NCI-H2081 treated with DMSO at 0.1 percent for 48 hours (cell line): ENCODE measurements at regions not wholly inside any gene's neighbourhood (a gene's known extent, or its start where the extent isn't known, plus 50 kb on each side); places are given as distances from the start of the nearest gene placed in this dataset.

ENCODE experiments used
- DNase-seq: peaks from one replicate; lab custom pipeline; 2025; lab: John Stamatoyannopoulos, UW

DNA sequence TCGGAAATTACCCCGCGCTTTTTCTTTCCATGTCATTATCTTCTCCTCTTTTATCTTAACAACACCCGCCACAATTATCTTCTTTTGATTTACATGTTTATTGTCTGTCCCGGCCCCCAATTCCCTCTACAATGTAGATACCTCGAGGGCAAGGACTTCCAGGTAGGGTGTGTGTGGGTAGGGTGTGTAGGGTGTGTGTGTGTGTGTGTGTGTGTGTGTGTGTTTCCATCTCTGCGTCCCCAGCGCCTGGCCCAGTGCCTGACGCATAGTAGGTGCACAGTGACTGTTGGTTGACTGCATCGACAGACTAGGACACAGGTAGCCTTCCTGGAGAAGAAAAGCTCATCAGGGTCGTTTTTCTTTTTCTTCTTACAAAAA is 103.1 kb downstream of the UCHL1 start:
- no peak for DNase-seq

DNA sequence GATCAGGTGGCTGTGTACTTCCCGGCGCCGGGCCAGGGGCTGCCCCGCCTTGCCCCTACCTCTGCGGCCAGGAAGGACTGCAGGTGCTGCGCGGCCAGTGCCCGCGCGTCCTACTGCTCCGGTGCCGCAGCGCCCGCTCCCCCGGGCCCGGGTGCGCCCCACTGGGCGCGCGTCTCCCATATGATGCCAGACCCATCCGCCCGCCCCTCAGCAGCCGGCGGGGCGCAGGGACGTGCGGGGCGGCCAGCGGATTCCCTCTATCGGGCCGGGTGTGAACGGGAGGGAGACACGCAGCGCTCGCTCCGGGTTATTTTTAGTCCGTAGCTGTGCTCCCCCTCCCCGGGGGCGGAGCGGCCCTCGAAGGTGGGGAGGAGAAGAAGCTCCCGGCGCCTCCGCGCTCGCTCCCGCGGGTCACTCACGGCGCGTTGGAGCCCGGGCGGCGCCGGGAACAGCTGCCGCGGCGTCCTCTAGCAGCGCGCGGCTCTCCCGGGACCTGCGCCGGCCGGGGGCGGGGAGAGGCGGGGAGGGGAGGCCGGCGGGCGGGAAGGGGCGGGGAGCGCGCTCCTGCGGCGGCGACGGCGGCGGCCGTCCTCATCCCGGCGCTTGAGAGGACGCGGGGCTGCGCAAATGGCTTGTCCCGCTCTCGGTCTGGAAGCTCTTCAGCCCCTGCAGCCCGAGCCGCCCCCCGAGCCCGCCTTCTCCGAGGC is 103.6 kb downstream of the UCHL1 start:
- no peak for DNase-seq

DNA sequence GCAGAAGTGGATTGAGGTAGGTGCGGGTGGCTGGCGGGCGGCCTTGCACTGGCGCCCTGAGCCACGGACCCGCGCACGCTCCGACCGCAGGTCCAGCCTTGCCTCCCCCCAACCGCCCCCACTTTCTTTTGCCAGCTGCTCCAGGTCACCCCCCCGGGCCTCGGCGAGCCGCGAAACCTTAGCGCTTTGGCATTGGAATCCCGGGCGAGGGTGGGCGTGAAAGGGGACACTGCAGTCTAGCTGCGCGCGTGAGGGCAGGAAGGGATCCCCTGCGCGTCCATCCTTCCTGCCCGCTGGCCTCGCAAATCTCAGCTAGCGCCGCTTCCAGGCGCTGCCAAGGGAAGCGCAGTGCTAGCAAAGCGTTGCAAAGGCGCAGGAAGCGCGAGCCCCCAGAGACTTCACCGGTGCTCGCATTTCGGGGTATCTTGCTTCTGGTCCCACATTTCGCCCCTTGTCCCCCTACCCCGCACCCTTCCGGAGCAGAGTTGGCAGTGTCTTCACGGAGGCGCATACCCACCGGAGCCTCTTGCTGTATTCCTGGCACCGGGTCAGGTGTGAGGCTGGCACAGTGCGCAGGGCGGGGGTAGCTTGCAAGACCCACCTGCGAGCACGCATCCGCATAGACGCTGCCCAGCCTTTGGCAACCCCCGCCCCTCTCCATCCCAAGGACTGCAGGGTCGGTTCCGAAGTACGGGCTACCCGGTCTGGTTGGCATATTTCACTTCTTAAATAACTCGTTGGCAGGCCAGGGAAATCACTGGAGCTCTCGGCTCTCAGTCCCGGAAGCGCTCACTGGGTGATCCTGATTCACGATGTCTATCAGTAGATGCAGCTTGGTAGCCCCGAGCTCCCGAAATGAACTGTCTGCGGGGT is 104.4 kb downstream of the UCHL1 start:
- DNase-seq, result peak; percentile 13

DNA sequence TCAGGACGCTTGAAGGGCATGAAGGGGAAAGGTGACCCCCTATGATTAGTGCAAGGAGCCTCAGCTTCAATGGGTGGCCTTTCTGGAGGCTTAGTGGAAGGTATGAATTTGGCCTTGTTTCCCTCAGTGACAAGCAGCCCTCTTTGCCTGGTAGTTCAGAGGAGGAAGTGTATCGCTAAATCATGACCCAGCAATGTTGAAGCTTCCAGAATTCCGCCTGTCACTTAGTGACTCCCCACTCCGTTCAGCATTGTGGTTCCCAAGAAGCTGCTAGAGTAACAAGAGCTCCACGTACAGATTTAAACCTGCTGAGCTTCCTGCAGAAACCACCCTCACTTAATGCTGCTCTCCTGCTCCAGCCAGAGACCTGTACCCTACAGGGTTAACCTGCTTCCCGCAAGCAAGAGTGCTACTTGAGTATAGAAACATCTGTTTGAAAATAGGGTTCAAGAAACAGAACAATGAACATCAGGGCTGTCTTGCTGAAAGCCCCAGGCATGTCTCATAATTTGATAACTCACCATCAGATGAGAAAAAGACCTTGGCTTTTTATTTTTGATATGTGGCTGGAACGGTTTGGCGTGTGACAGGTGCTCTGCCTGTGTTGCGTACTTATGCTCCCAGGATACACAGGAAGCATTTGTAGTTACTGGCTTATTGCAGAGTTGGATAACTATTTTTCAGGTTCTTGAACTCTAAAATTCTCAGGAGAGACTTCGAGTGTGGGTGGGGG is 105.2 kb downstream of the UCHL1 start:
- DNase-seq, result no peak

DNA sequence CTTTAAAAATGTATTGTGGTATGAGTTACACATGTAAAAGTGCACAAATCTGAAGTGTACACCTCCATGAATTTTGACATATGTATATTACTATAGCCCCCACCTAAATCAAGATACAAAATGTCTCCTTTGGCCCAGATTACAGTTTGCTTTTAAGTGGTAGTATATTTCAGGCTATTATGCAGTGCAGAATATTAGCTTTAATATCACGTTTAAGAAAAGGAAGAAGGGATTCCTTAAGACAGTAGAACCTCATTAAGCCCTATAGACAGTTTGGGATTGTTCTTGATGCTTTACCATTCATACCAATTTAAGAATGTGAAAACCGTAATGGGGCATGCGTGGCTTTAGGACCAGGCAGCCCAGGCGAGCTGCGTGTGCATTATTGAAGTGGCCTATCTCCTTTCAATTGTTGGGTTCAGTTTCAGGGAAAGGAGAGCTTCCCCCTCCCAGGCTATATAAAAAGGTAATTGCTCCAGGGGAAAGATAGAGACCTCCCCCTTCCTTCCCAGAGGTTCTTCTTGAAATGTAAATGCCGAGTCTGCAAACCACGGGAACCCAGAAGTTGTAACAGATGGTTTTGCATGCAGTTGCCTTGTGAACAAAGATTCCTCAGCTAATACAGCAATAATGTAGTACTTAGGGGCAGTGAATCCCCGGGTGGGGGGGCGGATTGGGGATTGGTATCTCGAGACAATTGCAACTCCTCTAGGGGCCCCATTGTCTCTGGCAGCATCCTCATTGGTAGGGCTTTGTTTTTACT is 106.1 kb downstream of the UCHL1 start:
- no peak for DNase-seq

DNA sequence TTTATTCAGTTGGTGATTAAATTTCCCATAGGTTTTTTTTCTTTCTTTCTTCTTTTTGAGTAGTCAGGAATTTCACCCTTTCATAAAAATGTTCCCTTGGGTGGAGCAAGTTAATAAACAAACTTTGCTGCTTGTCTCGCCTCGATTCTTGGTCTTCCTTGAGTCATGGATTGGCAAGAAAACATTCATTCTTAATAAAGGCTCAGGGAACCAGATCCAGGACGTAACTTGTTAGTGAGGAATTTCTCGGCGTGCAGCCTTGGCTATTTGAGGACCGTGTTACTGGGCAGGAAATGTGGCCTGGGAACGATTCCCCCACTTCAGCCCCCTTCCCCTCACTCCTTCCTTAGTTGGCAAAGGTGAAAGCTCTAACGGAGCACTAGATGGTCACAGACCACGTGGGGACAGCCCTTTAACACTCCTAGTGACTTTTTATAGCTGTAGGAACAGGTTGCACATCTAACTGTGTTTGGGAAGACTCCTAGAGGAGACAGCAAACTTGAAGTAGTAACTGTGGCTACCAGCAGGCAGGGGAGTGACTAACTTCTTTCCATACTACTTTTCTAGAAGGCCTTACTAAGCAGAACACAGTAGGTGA is 106.8 kb downstream of the UCHL1 start:
- DNase-seq, result no peak

DNA sequence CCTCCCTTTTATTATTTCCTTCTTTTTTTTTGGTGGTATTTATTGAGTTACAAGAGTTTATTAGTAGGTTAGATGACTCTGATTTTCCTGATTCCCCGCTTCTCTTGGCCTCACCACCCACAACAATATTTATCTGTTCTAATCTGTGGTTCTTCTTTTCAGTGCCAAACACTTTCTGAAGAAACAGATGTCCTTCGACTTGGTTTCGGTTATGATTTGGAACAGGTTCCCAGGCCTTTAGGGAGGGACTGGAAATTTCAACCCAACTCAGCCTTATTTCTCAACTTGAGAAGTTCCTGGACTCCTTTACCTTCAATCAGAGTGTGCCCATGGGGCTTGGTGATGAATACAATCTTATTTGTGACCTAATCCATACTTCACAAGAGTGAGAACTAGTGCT is 108.1 kb downstream of the UCHL1 start:
- no peak for DNase-seq

DNA sequence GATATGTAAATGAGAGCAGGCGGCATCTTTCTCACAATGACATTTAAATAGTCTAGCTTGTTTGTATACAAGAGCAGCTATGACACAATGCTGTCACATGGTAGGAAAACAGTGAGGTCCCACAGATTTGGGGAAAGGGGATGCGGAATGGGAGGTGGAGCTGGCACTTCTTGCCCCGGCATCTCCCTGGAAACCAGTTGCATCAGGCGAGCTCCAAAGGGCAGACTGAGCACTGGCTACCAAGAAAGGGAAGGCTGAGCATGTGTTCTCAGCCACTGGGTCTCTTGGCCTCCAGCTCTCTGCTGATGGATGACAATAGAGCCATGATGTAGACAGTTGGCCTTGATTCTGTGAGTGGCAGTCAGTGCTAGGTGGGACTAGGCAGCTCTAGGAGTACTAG is 109.0 kb downstream of the UCHL1 start:
- DNase-seq, result no peak

DNA sequence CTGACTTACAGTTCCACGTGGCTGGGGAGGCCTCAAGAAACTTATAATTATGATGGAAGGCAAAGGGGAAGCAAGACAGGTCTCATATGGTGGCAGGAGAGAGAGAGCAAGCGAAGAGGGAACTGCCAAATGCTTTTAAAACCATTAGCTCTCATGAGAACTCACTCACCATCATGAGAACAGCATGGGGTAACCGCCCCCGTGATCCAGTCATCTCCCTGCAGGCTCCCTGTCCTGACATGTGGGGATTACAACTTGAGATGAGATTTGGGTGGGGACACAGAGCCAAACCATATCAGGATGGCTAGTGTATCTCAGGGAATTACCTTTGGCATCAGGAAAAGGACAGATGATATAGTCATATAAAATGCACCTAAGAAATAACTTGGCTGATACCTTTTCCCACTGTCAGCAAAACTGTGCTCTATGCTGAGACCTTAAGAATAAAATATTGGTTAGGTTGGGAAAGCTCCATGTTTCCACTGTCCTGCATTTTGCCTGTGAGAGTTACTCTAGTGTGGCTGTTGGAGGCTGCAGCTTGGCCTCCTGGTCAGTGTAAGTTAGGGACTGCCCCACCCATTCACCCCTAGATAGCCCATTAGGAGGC is 110.3 kb downstream of the UCHL1 start:
- DNase-seq, result no peak

DNA sequence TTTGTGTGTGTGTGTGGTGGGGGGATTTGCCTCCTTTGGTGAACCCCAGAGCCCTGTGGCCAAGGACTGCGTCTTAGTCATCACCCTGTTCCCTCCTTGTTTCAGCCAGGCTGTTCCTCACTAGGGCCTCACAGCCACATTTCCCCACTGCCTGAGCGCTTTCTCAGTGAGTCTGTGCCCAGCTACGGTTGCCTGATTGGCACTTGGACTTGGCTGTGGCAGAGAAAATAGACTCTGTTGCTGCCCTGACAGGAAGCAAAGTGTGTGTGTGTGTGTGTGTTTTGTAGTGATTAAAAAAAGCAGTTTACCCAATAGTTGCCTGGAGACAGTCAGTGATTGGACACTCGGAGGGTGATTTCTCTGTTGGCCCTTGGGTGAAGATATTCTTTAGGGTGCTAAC is 113.0 kb downstream of the UCHL1 start:
- peak; percentile 56 for DNase-seq

DNA sequence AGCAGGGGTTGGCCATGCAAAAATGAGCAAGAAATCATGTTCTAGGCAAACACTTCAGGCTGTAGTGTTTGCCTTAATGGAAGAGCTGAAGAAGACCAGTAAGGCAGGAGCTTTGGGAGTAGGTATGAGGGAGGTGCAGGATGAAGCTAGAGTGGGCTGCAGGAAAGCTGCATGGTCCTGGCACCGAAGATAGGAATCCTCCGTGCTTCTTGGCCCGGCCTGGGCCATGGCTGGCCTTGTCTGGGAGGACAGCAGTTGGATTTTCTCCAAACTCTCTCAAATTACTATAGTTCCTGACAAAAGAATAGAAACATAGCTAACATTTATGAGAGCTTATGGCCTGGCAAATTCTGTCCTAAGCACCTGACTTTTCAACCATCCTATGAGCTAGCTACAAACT is 116.5 kb downstream of the UCHL1 start:
- no peak for DNase-seq

DNA sequence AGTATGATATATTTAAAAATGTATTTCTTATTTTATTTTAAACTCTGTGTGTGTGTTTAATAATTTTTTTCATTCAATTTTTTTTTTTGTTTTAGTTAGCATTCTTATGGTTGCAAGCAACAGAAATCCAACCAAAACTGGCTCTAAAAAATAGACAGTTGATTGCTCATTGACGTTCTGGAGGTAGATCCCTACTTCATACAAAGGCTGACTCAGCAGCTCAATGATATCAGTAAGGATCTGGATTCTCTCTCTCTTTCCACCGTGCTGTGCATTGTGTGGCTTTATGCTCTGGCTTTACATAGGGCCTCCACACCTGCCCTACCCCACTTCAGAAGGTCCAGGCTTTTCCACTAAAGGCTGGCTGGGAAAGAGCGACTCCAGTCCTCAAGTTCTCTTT is 117.8 kb downstream of the UCHL1 start:
- DNase-seq, result no peak

DNA sequence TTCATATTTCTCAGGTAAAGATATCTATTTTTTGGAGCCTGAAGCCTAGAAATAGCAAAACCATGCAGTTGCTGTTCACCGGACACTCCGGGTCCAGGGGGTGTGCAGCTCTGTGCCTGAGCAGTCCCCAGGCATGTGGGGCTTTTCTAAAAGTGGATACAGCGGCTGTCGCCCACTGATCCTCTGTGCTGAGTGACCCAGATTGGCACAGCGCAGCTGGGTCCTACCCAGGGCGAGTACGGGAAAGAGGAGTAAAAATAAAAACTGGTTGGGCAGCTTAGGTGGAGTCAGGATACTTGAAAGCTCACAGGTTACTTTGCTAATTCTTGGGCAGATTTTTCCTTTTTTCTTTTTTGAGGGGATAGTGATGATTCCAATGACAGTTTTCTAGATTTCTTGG is 118.8 kb downstream of the UCHL1 start:
- DNase-seq, result no peak

DNA sequence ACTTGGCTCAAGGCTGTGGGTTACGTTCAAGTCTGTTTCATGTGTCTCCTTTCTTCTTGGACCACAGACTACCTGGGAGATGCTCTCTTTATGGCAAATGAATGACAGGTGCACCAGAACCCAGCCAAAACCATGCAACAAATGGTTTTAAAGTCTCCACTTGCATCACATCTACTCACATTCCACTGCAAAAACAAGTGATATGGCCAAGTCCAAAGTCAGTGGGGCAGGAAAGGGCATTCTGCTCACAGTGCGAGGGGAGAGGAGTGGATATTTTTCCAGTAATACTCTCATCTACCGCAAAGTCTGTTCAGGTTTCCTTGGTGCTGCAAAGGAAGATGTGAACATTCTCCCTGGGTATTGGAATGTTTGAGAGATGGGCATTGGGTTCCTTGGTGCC is 120.5 kb downstream of the UCHL1 start:
- DNase-seq, result no peak

DNA sequence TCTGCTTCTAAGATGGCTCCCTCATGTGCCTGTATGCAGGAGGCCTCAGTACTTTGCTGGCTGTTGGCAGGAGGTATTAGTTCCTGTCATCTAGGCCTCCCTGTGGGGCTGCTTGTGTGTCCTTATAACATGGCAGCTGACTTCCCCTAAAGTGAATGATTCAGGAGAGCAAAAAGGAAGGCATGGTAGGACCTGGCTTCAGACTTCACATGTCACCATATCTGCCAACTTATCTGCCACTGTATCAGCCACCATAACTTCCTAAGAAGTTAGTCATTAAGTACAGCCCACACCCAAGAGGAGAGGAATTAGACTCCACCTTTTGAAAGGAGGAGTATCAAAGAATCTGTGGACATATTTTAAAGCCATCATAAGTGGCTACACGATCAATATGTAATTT is 122.5 kb downstream of the UCHL1 start:
- DNase-seq, result no peak

DNA sequence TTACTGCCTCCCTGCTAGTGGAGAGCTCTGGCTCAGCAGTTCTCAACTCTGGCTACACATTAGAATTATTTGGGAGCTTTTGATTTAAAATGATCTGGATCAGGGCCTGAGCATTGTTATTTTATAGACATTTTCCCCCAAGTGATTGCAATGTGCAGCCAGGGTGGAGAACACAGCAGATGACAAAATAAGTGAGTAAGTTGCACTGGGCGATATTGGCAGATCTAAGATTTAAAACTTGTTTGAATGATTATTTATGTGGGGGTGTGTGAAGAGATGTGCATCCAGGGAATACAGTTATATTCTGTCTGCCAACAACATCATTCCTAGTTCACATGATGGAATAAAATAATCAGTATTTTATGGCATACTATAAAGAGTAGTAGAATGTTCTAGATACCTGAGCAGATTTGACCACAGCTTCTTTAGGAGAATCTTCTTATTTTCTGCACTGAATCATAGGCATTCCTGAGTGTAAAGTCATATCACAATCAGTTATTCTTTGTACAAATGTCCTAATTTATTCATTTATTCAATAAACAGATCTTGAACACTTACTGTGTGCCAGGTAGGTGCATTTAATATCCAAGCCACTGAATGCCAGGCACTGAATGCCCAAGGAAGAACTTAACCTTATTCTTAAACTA is 123.9 kb downstream of the UCHL1 start:
- DNase-seq, result no peak

DNA sequence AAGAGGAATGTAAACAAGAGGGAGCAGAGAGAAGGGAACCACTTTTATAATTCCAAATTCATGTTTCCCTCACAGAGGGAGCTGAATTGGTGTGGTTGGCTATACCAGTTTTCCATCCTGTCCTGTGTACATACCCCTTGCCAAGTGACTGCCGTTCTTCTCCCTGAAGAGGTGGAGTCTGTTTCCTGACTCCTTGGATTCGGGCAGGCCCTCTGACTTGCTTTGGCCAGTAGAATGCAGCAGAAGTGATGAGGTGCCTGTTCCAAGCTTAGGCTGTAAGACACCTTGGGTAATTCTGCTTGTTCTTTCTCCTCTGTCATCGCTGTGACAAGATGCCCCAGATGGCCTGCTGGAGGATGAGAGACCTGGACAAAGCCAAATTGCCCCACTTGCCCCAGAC is 124.7 kb downstream of the UCHL1 start:
- DNase-seq, result no peak

DNA sequence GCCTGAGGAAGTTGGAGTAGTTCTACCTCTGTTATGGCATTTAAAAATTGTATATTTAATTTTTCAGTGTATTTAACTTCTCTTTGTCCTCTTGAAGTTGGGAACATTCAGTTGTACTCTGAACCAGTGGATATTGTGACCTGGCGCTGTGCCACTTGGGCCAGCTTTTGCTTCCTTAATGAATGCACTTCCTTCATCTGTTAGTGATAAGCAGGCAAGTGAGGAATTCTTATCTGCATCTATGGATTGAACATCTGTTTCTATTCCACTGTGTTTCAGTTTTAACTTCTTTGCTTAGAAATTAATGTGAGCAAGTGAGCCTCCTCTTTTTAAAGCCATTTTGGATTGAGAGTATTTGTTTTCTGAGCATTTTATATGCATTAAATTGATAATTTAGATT is 128.3 kb downstream of the UCHL1 start:
- no peak for DNase-seq

DNA sequence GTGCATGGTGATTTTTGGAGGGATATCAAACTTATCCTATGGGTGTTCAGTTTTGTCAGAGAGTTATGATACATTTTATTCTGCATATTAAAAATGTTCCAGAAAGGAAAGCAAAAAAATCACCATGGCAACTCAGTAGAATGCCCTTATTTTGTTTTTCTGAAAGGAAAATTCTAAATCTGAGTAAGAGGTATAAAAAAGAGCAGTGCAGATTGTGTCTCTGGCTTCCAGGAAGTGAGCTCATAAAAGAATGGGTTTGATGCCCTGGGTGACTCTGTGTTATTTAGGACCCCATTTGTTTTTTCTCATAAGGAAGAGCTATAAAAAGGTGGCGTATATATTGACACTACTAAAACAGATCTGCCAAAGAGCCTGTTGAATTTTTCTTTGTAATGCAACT is 128.8 kb downstream of the UCHL1 start:
- no peak for DNase-seq

DNA sequence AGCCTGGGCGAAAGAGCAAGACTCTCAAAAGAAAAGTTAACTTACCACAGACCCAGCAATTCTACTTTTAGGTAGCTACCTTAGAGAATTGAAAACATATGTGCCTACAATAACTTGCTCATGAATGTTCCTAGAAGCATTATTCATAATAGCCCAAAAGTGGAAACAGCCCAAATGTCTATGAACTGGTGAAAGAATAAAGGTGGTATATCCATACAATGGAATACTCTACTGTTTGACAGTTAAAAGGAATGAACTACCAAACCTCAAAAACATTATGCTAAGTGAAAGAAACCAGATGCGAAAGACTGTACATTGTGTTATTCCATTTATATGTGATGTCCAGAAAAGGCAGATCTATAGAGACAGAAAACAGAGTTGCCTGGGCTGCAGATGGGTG is 131.4 kb downstream of the UCHL1 start:
- no peak for DNase-seq

DNA sequence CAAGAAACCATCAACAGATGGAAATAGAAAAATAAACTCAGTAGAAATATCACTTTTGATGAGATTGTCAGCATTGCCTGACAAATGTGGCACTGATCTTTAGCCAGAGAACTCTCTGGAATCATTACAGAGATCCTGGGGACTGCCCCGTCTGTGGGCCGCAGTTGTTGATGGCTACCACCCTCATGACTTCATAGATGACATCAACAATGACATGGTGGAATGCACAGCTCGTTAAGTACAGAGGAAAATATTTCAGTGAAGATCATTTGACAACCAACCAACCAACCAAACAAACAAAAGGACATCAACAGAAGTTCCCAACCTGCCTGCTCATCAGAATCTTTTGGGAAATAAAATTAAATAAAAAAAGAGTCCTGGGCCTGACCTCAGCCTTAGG is 132.6 kb downstream of the UCHL1 start:
- no peak for DNase-seq
